RWPE2 (cell line): ENCODE measurements at regions not wholly inside any gene's neighbourhood (a gene's known extent, or its start where the extent isn't known, plus 50 kb on each side); places are given as distances from the start of the nearest gene placed in this dataset.
"Not testable (repeated sequence)": the region's sequence is repeated elsewhere in the genome, so short reads cannot be mapped to it uniquely, and the experiment has no call there.

ENCODE experiments used
- ATAC-seq: fragments of 200-7000 bp; cut with Tn5 transposase; 3 replicates; pipeline ENCODE4 v1.9.1; 2021; ENCODE audit warnings: low read depth
- DNase-seq: peaks from one replicate; pipeline ENCODE4 v3.0.0-alpha.2; 2020; ENCODE audit warnings: low spot score
- H3K27ac ChIP-seq: fragments of 450-650 bp; 2 replicates; pipeline ENCODE4 v1.5.1; 2017; ENCODE audit warnings: mild to moderate bottlenecking; ENCODE audit not compliant: poor library complexity, severe bottlenecking
- H3K27me3 ChIP-seq: fragments of 250-450 bp; sonication (Bioruptor Pico); 2 replicates; pipeline ENCODE4 v1.5.1; 2021; ENCODE audit warnings: mild to moderate bottlenecking, moderate library complexity; ENCODE audit not compliant: insufficient read depth, poor library complexity, severe bottlenecking
- H3K36me3 ChIP-seq: fragments of 250-450 bp; sonication (Bioruptor Pico); 2 replicates; pipeline ENCODE4 v1.5.1; 2020; ENCODE audit warnings: low read depth, mild to moderate bottlenecking, moderate library complexity
- H3K4me1 ChIP-seq: fragments of 250-450 bp; sonication (Bioruptor Pico); 2 replicates; pipeline ENCODE4 v1.5.1; 2021; ENCODE audit warnings: mild to moderate bottlenecking, moderate library complexity; ENCODE audit not compliant: insufficient read depth, poor library complexity, severe bottlenecking
- H3K4me3 ChIP-seq: fragments of 250-450 bp; sonication (Bioruptor Pico); 2 replicates; pipeline ENCODE4 v1.5.1; 2021; ENCODE audit warnings: mild to moderate bottlenecking, moderate library complexity; ENCODE audit not compliant: severe bottlenecking
- H3K9me3 ChIP-seq: fragments of 250-450 bp; sonication (Bioruptor Pico); 2 replicates; pipeline ENCODE4 v1.5.1; 2021; ENCODE audit warnings: mild to moderate bottlenecking, moderate library complexity; ENCODE audit not compliant: severe bottlenecking
- TF ChIP-seq, protein P1 (sequence below): fragments of 450-650 bp; IDR thresholded peaks from one replicate; pipeline ENCODE4 v1.5.1; 2017; ENCODE audit warnings: mild to moderate bottlenecking, moderate library complexity; ENCODE audit not compliant: poor library complexity, severe bottlenecking

DNA sequence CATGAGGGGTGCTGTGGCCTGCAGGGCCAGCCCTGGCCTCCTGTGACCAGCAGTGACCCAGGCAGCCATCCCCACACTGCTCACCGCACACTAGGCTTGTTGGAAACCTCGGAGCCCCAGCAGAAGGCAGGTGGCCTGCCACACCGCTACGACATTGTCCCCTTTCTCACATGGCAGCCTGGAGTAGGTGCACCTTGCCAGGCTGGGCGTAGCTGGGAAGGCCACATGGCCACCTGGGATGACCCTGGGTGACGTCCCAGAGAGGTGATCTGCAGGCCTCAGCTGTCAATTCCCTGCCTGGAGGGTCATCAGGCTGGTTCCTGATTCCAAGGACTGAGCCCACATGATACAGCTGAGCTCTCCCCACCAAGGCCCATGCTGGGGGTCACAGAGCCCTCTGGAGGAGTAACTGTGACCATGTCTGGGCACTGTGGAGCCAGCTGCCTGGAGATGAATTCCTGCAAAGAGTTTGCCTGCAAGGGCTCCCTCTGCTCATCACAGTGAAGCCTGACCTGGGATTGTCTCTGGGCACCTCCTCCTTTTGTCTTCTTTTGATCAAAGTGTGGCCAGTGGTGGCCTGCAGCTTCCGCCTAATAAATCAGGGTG, 119.6 kb upstream of the OTOS start:
- Histone ChIP-seq H3K27me3 (no peaks in the 10 kb centered on the region), H3K4me1 (peaks cover 15% of the 10 kb centered on the region), H3K36me3 (no peaks in the 10 kb centered on the region), H3K9me3 (peaks cover 3% of the 10 kb centered on the region), H3K4me3 (no peak overlapping the region), H3K27ac (no peak overlapping the region)
- DNase-seq = no peak
- no peak for ATAC-seq
- TF ChIP-seq, protein P1, sequence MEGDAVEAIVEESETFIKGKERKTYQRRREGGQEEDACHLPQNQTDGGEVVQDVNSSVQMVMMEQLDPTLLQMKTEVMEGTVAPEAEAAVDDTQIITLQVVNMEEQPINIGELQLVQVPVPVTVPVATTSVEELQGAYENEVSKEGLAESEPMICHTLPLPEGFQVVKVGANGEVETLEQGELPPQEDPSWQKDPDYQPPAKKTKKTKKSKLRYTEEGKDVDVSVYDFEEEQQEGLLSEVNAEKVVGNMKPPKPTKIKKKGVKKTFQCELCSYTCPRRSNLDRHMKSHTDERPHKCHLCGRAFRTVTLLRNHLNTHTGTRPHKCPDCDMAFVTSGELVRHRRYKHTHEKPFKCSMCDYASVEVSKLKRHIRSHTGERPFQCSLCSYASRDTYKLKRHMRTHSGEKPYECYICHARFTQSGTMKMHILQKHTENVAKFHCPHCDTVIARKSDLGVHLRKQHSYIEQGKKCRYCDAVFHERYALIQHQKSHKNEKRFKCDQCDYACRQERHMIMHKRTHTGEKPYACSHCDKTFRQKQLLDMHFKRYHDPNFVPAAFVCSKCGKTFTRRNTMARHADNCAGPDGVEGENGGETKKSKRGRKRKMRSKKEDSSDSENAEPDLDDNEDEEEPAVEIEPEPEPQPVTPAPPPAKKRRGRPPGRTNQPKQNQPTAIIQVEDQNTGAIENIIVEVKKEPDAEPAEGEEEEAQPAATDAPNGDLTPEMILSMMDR = no peak

- ATAC-seq (no peak), DNase-seq (no peak)
- Histone ChIP-seq H3K27ac (no peak overlapping the region), H3K4me3 (no peak overlapping the region), H3K27me3 (no peaks in the 10 kb centered on the region), H3K4me1 (peaks cover 9% of the 10 kb centered on the region), H3K9me3 (peaks cover 3% of the 10 kb centered on the region), H3K36me3 (no peaks in the 10 kb centered on the region)
- TF ChIP-seq, protein P1 = no peak
Observed at GRCh38 chr2:240260664-240261063, 120.2 kb upstream of the OTOS start.

DNA sequence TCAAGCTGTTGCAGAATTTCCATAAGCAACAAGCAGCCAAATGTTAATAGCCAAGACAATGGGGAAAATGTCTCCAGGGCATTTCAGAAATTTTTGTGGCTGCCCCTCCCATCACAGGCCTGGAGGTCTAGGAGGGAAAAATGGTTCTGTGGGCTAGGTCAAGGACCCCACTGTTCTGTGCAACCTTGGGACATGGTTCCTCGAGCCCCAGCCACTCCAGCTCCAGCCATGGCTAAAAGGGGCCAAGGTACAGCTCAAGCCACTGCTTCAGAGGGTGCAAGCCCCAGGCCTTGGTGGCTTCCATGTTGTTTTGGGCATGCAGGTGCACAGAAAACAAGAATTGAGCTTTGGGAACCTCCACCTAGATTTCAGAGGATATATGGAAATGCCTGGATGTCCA, 122.1 kb upstream of the OTOS start:
- not testable (repeated sequence) for ATAC-seq, DNase-seq

GRCh38 chr2:240269380-240269779, 128.9 kb upstream of the OTOS start:
- ATAC-seq (no peak), DNase-seq (no peak)
- Histone ChIP-seq H3K9me3 (peaks cover 8% of the 10 kb centered on the region), H3K36me3 (no peaks in the 10 kb centered on the region), H3K27ac (no peak overlapping the region), H3K27me3 (peaks cover 7% of the 10 kb centered on the region), H3K4me1 (no peaks in the 10 kb centered on the region), H3K4me3 (no peak overlapping the region)
- TF ChIP-seq, protein P1 = no peak

More for the DNA sequence above, 122.1 kb upstream of the OTOS start:
- H3K27ac ChIP-seq, H3K36me3 ChIP-seq, H3K4me1 ChIP-seq, H3K4me3 ChIP-seq, H3K9me3 ChIP-seq, H3K27me3 ChIP-seq: not testable (repeated sequence)

GRCh38 chr2:240269886-240270285, 129.4 kb upstream of the OTOS start:
- Histone ChIP-seq H3K4me1 (no peaks in the 10 kb centered on the region), H3K4me3 (no peak overlapping the region), H3K27me3 (peaks cover 7% of the 10 kb centered on the region), H3K36me3 (no peaks in the 10 kb centered on the region), H3K27ac (no peak overlapping the region), H3K9me3 (peaks cover 8% of the 10 kb centered on the region)
- DNase-seq = no peak
- TF ChIP-seq, protein P1 = no peak
- no peak for ATAC-seq
